Skin epidermis (tissue), 12 donors: ENCODE measurements at regions not wholly inside any gene's neighbourhood (a gene's known extent, or its start where the extent isn't known, plus 50 kb on each side); places are given as distances from the start of the nearest gene placed in this dataset.

Experiments
- H3K27ac ChIP-seq, 21 experiments: fragments of 200-600 bp; sonication (generic) in 11 of 21; one replicate each; pipeline ENCODE4 v1.5.0; 2020; ENCODE audit warnings: mild to moderate bottlenecking in 3 of 21, inconsistent platforms in 2 of 21, moderate library complexity in 2 of 21
- H3K4me3 ChIP-seq, 7 experiments: fragments of 200-600 bp; sonication (generic) in 2 of 7; one replicate each; pipeline ENCODE4 v1.5.0; 2020; ENCODE audit warnings: inconsistent platforms in 2 of 7, mild to moderate bottlenecking in 2 of 7, moderate library complexity in 1 of 7

- Histone ChIP-seq H3K4me3 (no peak overlapping the region), H3K27ac (peak overlapping the region in 9 of 21 experiments; percentile 1 to 63 (median 42))
Observed at GRCh38 chr1:185426848-185427247, 109.8 kb upstream of the IVNS1ABP start.

GRCh38 chr1:185425163-185425562 lies 108.1 kb upstream of the IVNS1ABP start:
- no peak overlapping the region for H3K27ac ChIP-seq
- no peak overlapping the region for H3K4me3 ChIP-seq

GRCh38 chr1:185421485-185422107 lies 104.6 kb upstream of the IVNS1ABP start:
- peak overlapping the region in 1 of 21 experiments; percentile 37 for H3K27ac ChIP-seq
- H3K4me3 ChIP-seq = no peak overlapping the region

GRCh38 chr1:185420588-185421081 lies 103.6 kb upstream of the IVNS1ABP start:
- peak overlapping the region in 3 of 21 experiments; percentile 8 to 32 (median 20) for H3K27ac ChIP-seq
- H3K4me3 ChIP-seq = no peak overlapping the region

GRCh38 chr1:185419718-185420117 lies 102.7 kb upstream of the IVNS1ABP start:
- no peak overlapping the region for H3K4me3 ChIP-seq
- H3K27ac ChIP-seq = peak overlapping the region in 2 of 21 experiments; percentile 26 to 32

GRCh38 chr1:185418472-185418871 lies 101.4 kb upstream of the IVNS1ABP start:
- Histone ChIP-seq H3K27ac (no peak overlapping the region), H3K4me3 (no peak overlapping the region)

GRCh38 chr1:185412385-185413087 lies 95.5 kb upstream of the IVNS1ABP start:
- Histone ChIP-seq H3K4me3 (no peak overlapping the region), H3K27ac (peak overlapping the region in 18 of 21 experiments; percentile 16 to 75 (median 49))

GRCh38 chr1:185409763-185410528 lies 92.9 kb upstream of the IVNS1ABP start:
- Histone ChIP-seq H3K4me3 (no peak overlapping the region), H3K27ac (peak overlapping the region in 14 of 21 experiments; percentile 3 to 74 (median 36))

GRCh38 chr1:185409345-185409744 lies 92.3 kb upstream of the IVNS1ABP start:
- Histone ChIP-seq H3K27ac (peak overlapping the region in 7 of 21 experiments; percentile 14 to 74 (median 41)), H3K4me3 (no peak overlapping the region)

- H3K27ac ChIP-seq = peak overlapping the region in 3 of 21 experiments; percentile 10 to 74 (median 18)
- H3K4me3 ChIP-seq = no peak overlapping the region
Observed at GRCh38 chr1:185408700-185409270, 91.7 kb upstream of the IVNS1ABP start.

GRCh38 chr1:185406691-185407009 lies 89.6 kb upstream of the IVNS1ABP start:
- Histone ChIP-seq H3K27ac (no peak overlapping the region), H3K4me3 (no peak overlapping the region)

GRCh38 chr1:185406006-185406690 lies 89.1 kb upstream of the IVNS1ABP start:
- Histone ChIP-seq H3K4me3 (no peak overlapping the region), H3K27ac (peak overlapping the region in 1 of 21 experiments; percentile 69)

- Histone ChIP-seq H3K4me3 (no peak overlapping the region), H3K27ac (peak overlapping the region in 7 of 21 experiments; percentile 1 to 74 (median 37))
Observed at GRCh38 chr1:185404907-185405568, 88.0 kb upstream of the IVNS1ABP start.

- no peak overlapping the region for H3K4me3 ChIP-seq
- peak overlapping the region in 6 of 21 experiments; percentile 1 to 74 (median 32) for H3K27ac ChIP-seq
Observed at GRCh38 chr1:185404291-185404690, 87.2 kb upstream of the IVNS1ABP start.

- peak overlapping the region in 1 of 21 experiments; percentile 51 for H3K27ac ChIP-seq
- no peak overlapping the region for H3K4me3 ChIP-seq
Observed at GRCh38 chr1:185402930-185403329, 85.9 kb upstream of the IVNS1ABP start.

GRCh38 chr1:185401019-185401418 lies 84.0 kb upstream of the IVNS1ABP start:
- Histone ChIP-seq H3K4me3 (no peak overlapping the region), H3K27ac (peak overlapping the region in 6 of 21 experiments; percentile 0 to 74 (median 50))

GRCh38 chr1:185400052-185400451 lies 83.0 kb upstream of the IVNS1ABP start:
- Histone ChIP-seq H3K4me3 (no peak overlapping the region), H3K27ac (peak overlapping the region in 8 of 21 experiments; percentile 0 to 74 (median 50))

- no peak overlapping the region for H3K4me3 ChIP-seq
- H3K27ac ChIP-seq = peak overlapping the region in 2 of 21 experiments; percentile 7 to 22
Observed at GRCh38 chr1:185398599-185398998, 81.6 kb upstream of the IVNS1ABP start.

- Histone ChIP-seq H3K4me3 (no peak overlapping the region), H3K27ac (peak overlapping the region in 1 of 21 experiments; percentile 22)
Observed at GRCh38 chr1:185398022-185398421, 81.0 kb upstream of the IVNS1ABP start.
